ENCODE measurements at regions not wholly inside any gene's neighbourhood (a gene's known extent, or its start where the extent isn't known, plus 50 kb on each side); places are given as distances from the start of the nearest gene placed in this dataset.

GRCh38 chr22:44613196-44613595 is 88.8 kb upstream of the PRR5 start (continued):
- no peak for TF ChIP-seq BCLAF1 (IDR thresholded peaks at IDR 0.05)
- TF ChIP-seq POLR2A (IDR thresholded peaks at IDR 0.05; ENCODE audit: low read depth, low read length) = no peak
- TF ChIP-seq SMAD5 (IDR thresholded peaks at IDR 0.05; ENCODE audit: low read depth) = no peak
- TF ChIP-seq ZBTB4 (CRISPR knock-in tag; IDR thresholded peaks at IDR 0.05) = no peak
- TF ChIP-seq RCOR1 (conservative IDR thresholded peaks at IDR 0.05; ENCODE audit: low read depth, low read length) = no peak
- no peak for TF ChIP-seq RUNX3 (IDR thresholded peaks at IDR 0.05; ENCODE audit: low read length)
- no peak for TF ChIP-seq NFXL1 (IDR thresholded peaks at IDR 0.05; ENCODE audit: borderline replicate concordance)
- no peak for TF ChIP-seq ZSCAN29 (IDR thresholded peaks at IDR 0.05)
